ENCODE measurements at regions not wholly inside any gene's neighbourhood (a gene's known extent, or its start where the extent isn't known, plus 50 kb on each side); places are given as distances from the start of the nearest gene placed in this dataset.

- no peaks in the 10 kb centered on the region for H3K4me1 ChIP-seq (ENCODE audit: control insufficient read depth in 1 of 2, insufficient read depth in 2 of 2, low read length in 2 of 2)
- CTCF ChIA-PET = interaction anchor here (1.7 kb wide), 1 partner anchor 11 kb away, joined by 8 read pairs; no protein-coding TSS in a partner anchor
Observed at GRCh38 chr13:104784891-104785290, 1718.7 kb upstream of the SLC10A2 start.

DNA sequence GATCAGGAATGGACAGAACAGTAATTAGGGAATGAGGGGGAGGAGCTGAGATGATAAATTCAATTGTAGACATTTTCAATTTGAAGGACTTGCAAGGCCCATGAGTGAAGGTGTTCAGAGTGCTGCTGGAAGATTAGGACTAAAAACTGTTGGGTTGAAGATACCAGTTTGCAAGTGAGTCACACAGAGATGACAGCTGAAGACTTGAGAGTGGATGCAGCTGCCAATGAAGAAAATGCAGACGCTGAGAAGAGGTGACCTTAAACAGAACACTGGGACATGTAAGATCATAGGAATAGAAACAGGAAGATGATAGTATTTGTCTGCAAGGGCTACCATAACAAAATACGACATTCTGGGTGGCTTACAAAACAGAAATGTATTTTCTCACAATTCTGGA lies 1716.5 kb upstream of the SLC10A2 start:
- no peak for DNase-seq (ENCODE audit: low read depth, low spot score)
- no TSS peak for BruUV-seq (replicated peaks)
- ChIA-PET POLR2A (no interaction called here), CTCF (no interaction called here), RAD21 (ENCODE audit: low non-redundant PET in 1 of 2, low total read pairs in 2 of 2, uncharacterized antibody in 2 of 2, unreplicated experiment in 2 of 2) (no interaction called here)
- no peaks in the 10 kb centered on the region for H3K36me3 ChIP-seq (ENCODE audit: control insufficient read depth in 1 of 2, insufficient read depth in 2 of 2, low read length in 2 of 2)
- H3K4me2 ChIP-seq (ENCODE audit: low read length) = no peak overlapping the region
- H3K9me3 ChIP-seq (ENCODE audit: control insufficient read depth in 1 of 2, insufficient read depth in 1 of 2, low read depth in 1 of 2, low read length in 2 of 2) = no peaks in the 10 kb centered on the region
- H3K9me2 ChIP-seq (ENCODE audit: insufficient read depth) = no peaks in the 10 kb centered on the region
- no peak overlapping the region for H2AFZ ChIP-seq (ENCODE audit: low read depth, low read length, poor library complexity, severe bottlenecking)
- no peak for ATAC-seq
- no peaks in the 10 kb centered on the region for H4K20me1 ChIP-seq (ENCODE audit: insufficient read depth)
- H3K4me1 ChIP-seq (ENCODE audit: control insufficient read depth in 1 of 2, insufficient read depth in 2 of 2, low read length in 2 of 2) = no peaks in the 10 kb centered on the region
- H3K27ac ChIP-seq (ENCODE audit: low read depth, low read length) = no peak overlapping the region
- no peak overlapping the region for H3K4me3 ChIP-seq (replicated peaks in 1 of 2; ENCODE audit: low read depth in 1 of 2, low read length in 2 of 2)
- H3K27me3 ChIP-seq (ENCODE audit: insufficient read depth, low read length) = no peaks in the 10 kb centered on the region
- no peak overlapping the region for H3K9ac ChIP-seq (ENCODE audit: low read length)
- intact Hi-C loops (cut with micrococcal nuclease) = no loop called here
- no peaks in the 10 kb centered on the region for H3K79me2 ChIP-seq (ENCODE audit: insufficient read depth, low read length)
- TF ChIP-seq CBX3 (IDR thresholded peaks at IDR 0.05; ENCODE audit: low read depth) (no peak), CEBPB (IDR thresholded peaks at IDR 0.05; ENCODE audit: low read depth) (no peak), ZFX (IDR thresholded peaks at IDR 0.05) (no peak), TCF7L2 (IDR thresholded peaks at IDR 0.05; ENCODE audit: borderline replicate concordance, extremely low read depth, insufficient read depth, insufficient read length) (no peak), YY1 (IDR thresholded peaks at IDR 0.05; ENCODE audit: extremely low read depth, insufficient replicate concordance, low read depth, low read length) (no peak), POLR2A (IDR thresholded peaks at IDR 0.05; ENCODE audit: borderline replicate concordance, extremely low read depth, insufficient read depth, insufficient read length) (no peak), EZH2phosphoT487 (IDR thresholded peaks at IDR 0.05; ENCODE audit: borderline replicate concordance) (no peak), EGR1 (IDR thresholded peaks at IDR 0.05; ENCODE audit: low read depth) (no peak), JUND (IDR thresholded peaks at IDR 0.05) (no peak), EZH2 (IDR thresholded peaks at IDR 0.05) (no peak), ATF3 (IDR thresholded peaks at IDR 0.05) (no peak), SIN3A (IDR thresholded peaks at IDR 0.05; ENCODE audit: low read depth) (no peak)
- TF ChIP-seq, protein P1, sequence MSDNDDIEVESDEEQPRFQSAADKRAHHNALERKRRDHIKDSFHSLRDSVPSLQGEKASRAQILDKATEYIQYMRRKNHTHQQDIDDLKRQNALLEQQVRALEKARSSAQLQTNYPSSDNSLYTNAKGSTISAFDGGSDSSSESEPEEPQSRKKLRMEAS (IDR thresholded peaks at IDR 0.05) = no peak
- TF ChIP-seq, protein P2, sequence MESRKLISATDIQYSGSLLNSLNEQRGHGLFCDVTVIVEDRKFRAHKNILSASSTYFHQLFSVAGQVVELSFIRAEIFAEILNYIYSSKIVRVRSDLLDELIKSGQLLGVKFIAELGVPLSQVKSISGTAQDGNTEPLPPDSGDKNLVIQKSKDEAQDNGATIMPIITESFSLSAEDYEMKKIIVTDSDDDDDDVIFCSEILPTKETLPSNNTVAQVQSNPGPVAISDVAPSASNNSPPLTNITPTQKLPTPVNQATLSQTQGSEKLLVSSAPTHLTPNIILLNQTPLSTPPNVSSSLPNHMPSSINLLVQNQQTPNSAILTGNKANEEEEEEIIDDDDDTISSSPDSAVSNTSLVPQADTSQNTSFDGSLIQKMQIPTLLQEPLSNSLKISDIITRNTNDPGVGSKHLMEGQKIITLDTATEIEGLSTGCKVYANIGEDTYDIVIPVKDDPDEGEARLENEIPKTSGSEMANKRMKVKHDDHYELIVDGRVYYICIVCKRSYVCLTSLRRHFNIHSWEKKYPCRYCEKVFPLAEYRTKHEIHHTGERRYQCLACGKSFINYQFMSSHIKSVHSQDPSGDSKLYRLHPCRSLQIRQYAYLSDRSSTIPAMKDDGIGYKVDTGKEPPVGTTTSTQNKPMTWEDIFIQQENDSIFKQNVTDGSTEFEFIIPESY (IDR thresholded peaks at IDR 0.05; ENCODE audit: extremely low read depth, insufficient replicate concordance, low read length) = no peak
- TF ChIP-seq, protein P3, sequence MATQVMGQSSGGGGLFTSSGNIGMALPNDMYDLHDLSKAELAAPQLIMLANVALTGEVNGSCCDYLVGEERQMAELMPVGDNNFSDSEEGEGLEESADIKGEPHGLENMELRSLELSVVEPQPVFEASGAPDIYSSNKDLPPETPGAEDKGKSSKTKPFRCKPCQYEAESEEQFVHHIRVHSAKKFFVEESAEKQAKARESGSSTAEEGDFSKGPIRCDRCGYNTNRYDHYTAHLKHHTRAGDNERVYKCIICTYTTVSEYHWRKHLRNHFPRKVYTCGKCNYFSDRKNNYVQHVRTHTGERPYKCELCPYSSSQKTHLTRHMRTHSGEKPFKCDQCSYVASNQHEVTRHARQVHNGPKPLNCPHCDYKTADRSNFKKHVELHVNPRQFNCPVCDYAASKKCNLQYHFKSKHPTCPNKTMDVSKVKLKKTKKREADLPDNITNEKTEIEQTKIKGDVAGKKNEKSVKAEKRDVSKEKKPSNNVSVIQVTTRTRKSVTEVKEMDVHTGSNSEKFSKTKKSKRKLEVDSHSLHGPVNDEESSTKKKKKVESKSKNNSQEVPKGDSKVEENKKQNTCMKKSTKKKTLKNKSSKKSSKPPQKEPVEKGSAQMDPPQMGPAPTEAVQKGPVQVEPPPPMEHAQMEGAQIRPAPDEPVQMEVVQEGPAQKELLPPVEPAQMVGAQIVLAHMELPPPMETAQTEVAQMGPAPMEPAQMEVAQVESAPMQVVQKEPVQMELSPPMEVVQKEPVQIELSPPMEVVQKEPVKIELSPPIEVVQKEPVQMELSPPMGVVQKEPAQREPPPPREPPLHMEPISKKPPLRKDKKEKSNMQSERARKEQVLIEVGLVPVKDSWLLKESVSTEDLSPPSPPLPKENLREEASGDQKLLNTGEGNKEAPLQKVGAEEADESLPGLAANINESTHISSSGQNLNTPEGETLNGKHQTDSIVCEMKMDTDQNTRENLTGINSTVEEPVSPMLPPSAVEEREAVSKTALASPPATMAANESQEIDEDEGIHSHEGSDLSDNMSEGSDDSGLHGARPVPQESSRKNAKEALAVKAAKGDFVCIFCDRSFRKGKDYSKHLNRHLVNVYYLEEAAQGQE (IDR thresholded peaks at IDR 0.05; ENCODE audit: low read depth) = no peak

More at GRCh38 chr13:104784891-104785290, 1718.7 kb upstream of the SLC10A2 start:
- Histone ChIP-seq H3K36me3 (ENCODE audit: control insufficient read depth in 1 of 2, insufficient read depth in 2 of 2, low read length in 2 of 2) (no peaks in the 10 kb centered on the region), H3K4me3 (replicated peaks in 1 of 2; ENCODE audit: low read depth in 1 of 2, low read length in 2 of 2) (no peak overlapping the region), H3K9me2 (ENCODE audit: insufficient read depth) (no peaks in the 10 kb centered on the region), H2AFZ (ENCODE audit: low read depth, low read length, poor library complexity, severe bottlenecking) (no peak overlapping the region), H4K20me1 (ENCODE audit: insufficient read depth) (no peaks in the 10 kb centered on the region), H3K9me3 (ENCODE audit: control insufficient read depth in 1 of 2, insufficient read depth in 1 of 2, low read depth in 1 of 2, low read length in 2 of 2) (no peaks in the 10 kb centered on the region), H3K9ac (ENCODE audit: low read length) (no peak overlapping the region), H3K27ac (ENCODE audit: low read depth, low read length) (no peak overlapping the region), H3K79me2 (ENCODE audit: insufficient read depth, low read length) (no peaks in the 10 kb centered on the region), H3K4me2 (ENCODE audit: low read length) (no peak overlapping the region), H3K27me3 (ENCODE audit: insufficient read depth, low read length) (no peaks in the 10 kb centered on the region)
- POLR2A ChIA-PET = no interaction called here
- ATAC-seq (no peak), DNase-seq (ENCODE audit: low read depth, low spot score) (no peak)
- no TSS peak for BruUV-seq (replicated peaks)
- intact Hi-C loops (cut with micrococcal nuclease) = no loop called here
- RAD21 ChIA-PET (ENCODE audit: low non-redundant PET in 1 of 2, low total read pairs in 2 of 2, uncharacterized antibody in 2 of 2, unreplicated experiment in 2 of 2) = no interaction called here
- TF ChIP-seq, protein P1 (IDR thresholded peaks at IDR 0.05) = no peak
- TF ChIP-seq YY1 (IDR thresholded peaks at IDR 0.05; ENCODE audit: extremely low read depth, insufficient replicate concordance, low read depth, low read length) = no peak

Measured in HCT116 (cell line).